ENCODE measurements at regions not wholly inside any gene's neighbourhood (a gene's known extent, or its start where the extent isn't known, plus 50 kb on each side); places are given as distances from the start of the nearest gene placed in this dataset.

DNA sequence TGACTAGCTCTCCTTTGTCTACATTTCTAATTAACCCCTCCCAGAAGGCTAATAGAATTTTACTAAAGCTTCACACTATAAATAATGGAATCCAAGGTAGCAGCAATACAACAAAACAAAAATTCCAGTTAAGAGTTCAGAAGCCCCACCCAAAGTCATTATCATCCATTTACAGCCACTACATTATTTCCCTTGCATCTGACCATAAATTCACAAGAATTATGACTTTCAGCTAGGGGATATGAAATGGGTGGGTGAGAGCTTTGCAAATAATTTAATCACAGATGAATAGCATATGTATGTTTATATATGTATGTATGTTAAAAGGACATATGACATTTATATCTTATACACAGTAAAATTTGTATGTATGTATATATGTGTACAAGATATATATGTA, 65.3 kb upstream of the PTGDR start:
- Histone ChIP-seq H2AFZ (ENCODE audit: low read length) (no peak overlapping the region), H3K9me3 (ENCODE audit: low read length) (no peaks in the 10 kb centered on the region), H4K20me1 (ENCODE audit: insufficient read depth, low read length) (no peaks in the 10 kb centered on the region), H3K4me2 (ENCODE audit: low read length) (no peak overlapping the region), H3K27ac (ENCODE audit: low read depth, low read length, poor library complexity, severe bottlenecking) (no peak overlapping the region), H3K4me3 (ENCODE audit: low read depth, low read length, poor library complexity, severe bottlenecking) (no peak overlapping the region), H3K79me2 (ENCODE audit: insufficient read depth, low read length) (no peaks in the 10 kb centered on the region), H3K36me3 (ENCODE audit: insufficient read depth, low read length) (no peaks in the 10 kb centered on the region), H3K9me2 (ENCODE audit: low read depth, low read length) (no peaks in the 10 kb centered on the region), H3K27me3 (ENCODE audit: insufficient read depth, low read length) (no peaks in the 10 kb centered on the region), H3K9ac (ENCODE audit: low read length) (no peak overlapping the region), H3F3A (ENCODE audit: insufficient read depth, low read length) (no peaks in the 10 kb centered on the region), H3K4me1 (ENCODE audit: insufficient read depth, low read length, severe bottlenecking) (no peaks in the 10 kb centered on the region)
- no peak for TF ChIP-seq EZH2 (IDR thresholded peaks at IDR 0.05; ENCODE audit: borderline replicate concordance, low read length)
- TF ChIP-seq, protein P1, sequence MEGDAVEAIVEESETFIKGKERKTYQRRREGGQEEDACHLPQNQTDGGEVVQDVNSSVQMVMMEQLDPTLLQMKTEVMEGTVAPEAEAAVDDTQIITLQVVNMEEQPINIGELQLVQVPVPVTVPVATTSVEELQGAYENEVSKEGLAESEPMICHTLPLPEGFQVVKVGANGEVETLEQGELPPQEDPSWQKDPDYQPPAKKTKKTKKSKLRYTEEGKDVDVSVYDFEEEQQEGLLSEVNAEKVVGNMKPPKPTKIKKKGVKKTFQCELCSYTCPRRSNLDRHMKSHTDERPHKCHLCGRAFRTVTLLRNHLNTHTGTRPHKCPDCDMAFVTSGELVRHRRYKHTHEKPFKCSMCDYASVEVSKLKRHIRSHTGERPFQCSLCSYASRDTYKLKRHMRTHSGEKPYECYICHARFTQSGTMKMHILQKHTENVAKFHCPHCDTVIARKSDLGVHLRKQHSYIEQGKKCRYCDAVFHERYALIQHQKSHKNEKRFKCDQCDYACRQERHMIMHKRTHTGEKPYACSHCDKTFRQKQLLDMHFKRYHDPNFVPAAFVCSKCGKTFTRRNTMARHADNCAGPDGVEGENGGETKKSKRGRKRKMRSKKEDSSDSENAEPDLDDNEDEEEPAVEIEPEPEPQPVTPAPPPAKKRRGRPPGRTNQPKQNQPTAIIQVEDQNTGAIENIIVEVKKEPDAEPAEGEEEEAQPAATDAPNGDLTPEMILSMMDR (IDR thresholded peaks at IDR 0.05; ENCODE audit: low read length): no peak

DNA sequence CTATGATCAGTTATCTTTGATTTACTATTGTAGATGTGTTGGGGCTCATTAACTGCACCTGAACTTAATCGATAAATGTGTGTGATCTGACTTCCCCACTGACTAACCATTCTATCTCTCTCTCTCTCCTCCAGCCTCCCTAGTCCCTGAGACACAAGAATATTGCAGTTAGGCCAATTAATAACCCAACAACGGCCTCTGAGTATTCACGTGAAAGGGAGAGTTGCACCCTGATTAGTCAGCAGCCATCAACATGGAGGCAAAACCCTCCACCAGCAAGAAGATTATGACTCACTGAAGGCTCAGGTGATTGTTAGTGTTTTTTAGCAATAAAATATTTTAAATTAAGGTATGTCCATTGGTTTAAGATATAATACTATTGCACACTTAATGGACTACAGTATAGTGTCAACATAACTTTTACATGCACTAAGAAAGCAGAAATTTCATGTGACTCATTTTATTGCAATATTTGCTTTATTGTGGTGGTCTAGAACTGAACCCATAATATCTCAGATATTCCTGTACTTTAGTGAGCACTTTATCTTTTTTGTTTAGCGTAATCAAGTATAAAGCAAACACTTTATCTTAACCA, 77.1 kb upstream of the PTGDR start:
- H4K20me1 ChIP-seq (ENCODE audit: insufficient read depth, low read length): no peaks in the 10 kb centered on the region
- H3K4me1 ChIP-seq (ENCODE audit: insufficient read depth, low read length, severe bottlenecking): no peaks in the 10 kb centered on the region
- no peak overlapping the region for H3K4me3 ChIP-seq (ENCODE audit: low read depth, low read length, poor library complexity, severe bottlenecking)
- no peak overlapping the region for H3K4me2 ChIP-seq (ENCODE audit: low read length)
- no peaks in the 10 kb centered on the region for H3K9me2 ChIP-seq (ENCODE audit: low read depth, low read length)
- no peaks in the 10 kb centered on the region for H3K27me3 ChIP-seq (ENCODE audit: insufficient read depth, low read length)
- H2AFZ ChIP-seq (ENCODE audit: low read length): no peak overlapping the region
- TF ChIP-seq, protein P1 (IDR thresholded peaks at IDR 0.05; ENCODE audit: low read length): no peak
- no peak for TF ChIP-seq EZH2 (IDR thresholded peaks at IDR 0.05; ENCODE audit: borderline replicate concordance, low read length)
- no peaks in the 10 kb centered on the region for H3K79me2 ChIP-seq (ENCODE audit: insufficient read depth, low read length)
- H3F3A ChIP-seq (ENCODE audit: insufficient read depth, low read length): no peaks in the 10 kb centered on the region
- no peaks in the 10 kb centered on the region for H3K36me3 ChIP-seq (ENCODE audit: insufficient read depth, low read length)
- H3K9ac ChIP-seq (ENCODE audit: low read length): no peak overlapping the region
- no peak overlapping the region for H3K27ac ChIP-seq (ENCODE audit: low read depth, low read length, poor library complexity, severe bottlenecking)
- H3K9me3 ChIP-seq (ENCODE audit: low read length): no peaks in the 10 kb centered on the region

DNA sequence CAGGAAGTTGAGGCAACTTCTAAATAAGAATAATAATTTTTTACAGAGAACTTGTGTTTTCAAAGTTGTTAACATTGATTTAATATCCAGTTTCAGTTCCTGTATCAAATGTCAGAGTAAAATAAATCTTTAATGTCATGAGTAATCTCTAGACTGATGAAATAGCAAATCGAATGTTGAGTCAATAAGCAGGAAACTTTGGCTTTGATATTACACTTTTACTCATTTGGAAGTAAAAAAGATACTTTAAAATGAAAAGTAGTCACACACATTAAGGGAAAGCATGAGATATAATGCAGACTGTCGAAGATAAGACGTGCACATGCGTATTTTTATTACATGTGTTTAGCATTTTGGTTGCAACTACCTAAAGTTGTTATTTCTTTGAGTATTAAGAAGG, 78.2 kb upstream of the PTGDR start:
- no peak overlapping the region for H3K27ac ChIP-seq (ENCODE audit: low read depth, low read length, poor library complexity, severe bottlenecking)
- H2AFZ ChIP-seq (ENCODE audit: low read length): no peak overlapping the region
- H3K79me2 ChIP-seq (ENCODE audit: insufficient read depth, low read length): no peaks in the 10 kb centered on the region
- no peaks in the 10 kb centered on the region for H3F3A ChIP-seq (ENCODE audit: insufficient read depth, low read length)
- no peaks in the 10 kb centered on the region for H3K9me2 ChIP-seq (ENCODE audit: low read depth, low read length)
- TF ChIP-seq EZH2 (IDR thresholded peaks at IDR 0.05; ENCODE audit: borderline replicate concordance, low read length): no peak
- TF ChIP-seq, protein P1 (IDR thresholded peaks at IDR 0.05; ENCODE audit: low read length): no peak
- no peaks in the 10 kb centered on the region for H3K27me3 ChIP-seq (ENCODE audit: insufficient read depth, low read length)
- no peaks in the 10 kb centered on the region for H4K20me1 ChIP-seq (ENCODE audit: insufficient read depth, low read length)
- H3K9me3 ChIP-seq (ENCODE audit: low read length): no peaks in the 10 kb centered on the region
- no peak overlapping the region for H3K4me2 ChIP-seq (ENCODE audit: low read length)
- no peak overlapping the region for H3K4me3 ChIP-seq (ENCODE audit: low read depth, low read length, poor library complexity, severe bottlenecking)
- H3K36me3 ChIP-seq (ENCODE audit: insufficient read depth, low read length): no peaks in the 10 kb centered on the region
- H3K4me1 ChIP-seq (ENCODE audit: insufficient read depth, low read length, severe bottlenecking): no peaks in the 10 kb centered on the region
- H3K9ac ChIP-seq (ENCODE audit: low read length): no peak overlapping the region

Measured in OCI-LY1 (cell line).